ENCODE measurements at regions not wholly inside any gene's neighbourhood (a gene's known extent, or its start where the extent isn't known, plus 50 kb on each side); places are given as distances from the start of the nearest gene placed in this dataset.

DNA sequence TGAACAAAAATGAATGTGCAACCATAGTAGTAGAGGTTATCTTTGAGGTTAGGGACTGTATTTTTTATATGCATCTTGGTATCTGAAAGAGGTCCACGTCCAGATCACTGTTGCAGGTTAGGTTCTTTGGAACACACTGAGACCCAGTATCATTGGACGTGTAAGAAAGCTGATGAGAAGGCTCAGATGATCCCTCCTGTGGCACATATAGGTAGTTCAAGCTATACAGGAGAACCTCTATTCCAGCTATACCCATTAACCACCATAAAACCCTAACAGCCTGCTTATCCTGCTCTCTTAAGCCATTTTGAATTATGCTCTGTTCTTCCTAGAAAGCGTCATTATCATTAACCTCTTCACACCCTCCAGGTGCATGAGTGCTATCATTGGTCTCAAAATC, 930.7 kb upstream of the HS3ST1 start:
- TF ChIP-seq, protein P1, sequence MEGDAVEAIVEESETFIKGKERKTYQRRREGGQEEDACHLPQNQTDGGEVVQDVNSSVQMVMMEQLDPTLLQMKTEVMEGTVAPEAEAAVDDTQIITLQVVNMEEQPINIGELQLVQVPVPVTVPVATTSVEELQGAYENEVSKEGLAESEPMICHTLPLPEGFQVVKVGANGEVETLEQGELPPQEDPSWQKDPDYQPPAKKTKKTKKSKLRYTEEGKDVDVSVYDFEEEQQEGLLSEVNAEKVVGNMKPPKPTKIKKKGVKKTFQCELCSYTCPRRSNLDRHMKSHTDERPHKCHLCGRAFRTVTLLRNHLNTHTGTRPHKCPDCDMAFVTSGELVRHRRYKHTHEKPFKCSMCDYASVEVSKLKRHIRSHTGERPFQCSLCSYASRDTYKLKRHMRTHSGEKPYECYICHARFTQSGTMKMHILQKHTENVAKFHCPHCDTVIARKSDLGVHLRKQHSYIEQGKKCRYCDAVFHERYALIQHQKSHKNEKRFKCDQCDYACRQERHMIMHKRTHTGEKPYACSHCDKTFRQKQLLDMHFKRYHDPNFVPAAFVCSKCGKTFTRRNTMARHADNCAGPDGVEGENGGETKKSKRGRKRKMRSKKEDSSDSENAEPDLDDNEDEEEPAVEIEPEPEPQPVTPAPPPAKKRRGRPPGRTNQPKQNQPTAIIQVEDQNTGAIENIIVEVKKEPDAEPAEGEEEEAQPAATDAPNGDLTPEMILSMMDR (conservative IDR thresholded peaks at IDR 0.05), result no peak
- TF ChIP-seq EZH2 (IDR thresholded peaks at IDR 0.05; ENCODE audit: low read depth), result no peak

Data from PC-9 (cell line).